ENCODE measurements at regions not wholly inside any gene's neighbourhood (a gene's known extent, or its start where the extent isn't known, plus 50 kb on each side); places are given as distances from the start of the nearest gene placed in this dataset.

- no peak overlapping the region for H3K4me3 Mint-ChIP-seq
- H3K36me3 Mint-ChIP-seq (ENCODE audit: low read depth): no peaks in the 10 kb centered on the region
- CTCF ChIA-PET: no interaction called here
- no peaks in the 10 kb centered on the region for H3K9me3 Mint-ChIP-seq
- DNase-seq: no peak
- peaks cover 5% of the 10 kb centered on the region for H3K27me3 Mint-ChIP-seq
- H3K27ac Mint-ChIP-seq: no peak overlapping the region
- H3K4me1 Mint-ChIP-seq: no peaks in the 10 kb centered on the region
- POLR2A ChIA-PET: no interaction called here
Observed at GRCh38 chr13:44158881-44159632, 214.6 kb upstream of the SERP2 start.

DNA sequence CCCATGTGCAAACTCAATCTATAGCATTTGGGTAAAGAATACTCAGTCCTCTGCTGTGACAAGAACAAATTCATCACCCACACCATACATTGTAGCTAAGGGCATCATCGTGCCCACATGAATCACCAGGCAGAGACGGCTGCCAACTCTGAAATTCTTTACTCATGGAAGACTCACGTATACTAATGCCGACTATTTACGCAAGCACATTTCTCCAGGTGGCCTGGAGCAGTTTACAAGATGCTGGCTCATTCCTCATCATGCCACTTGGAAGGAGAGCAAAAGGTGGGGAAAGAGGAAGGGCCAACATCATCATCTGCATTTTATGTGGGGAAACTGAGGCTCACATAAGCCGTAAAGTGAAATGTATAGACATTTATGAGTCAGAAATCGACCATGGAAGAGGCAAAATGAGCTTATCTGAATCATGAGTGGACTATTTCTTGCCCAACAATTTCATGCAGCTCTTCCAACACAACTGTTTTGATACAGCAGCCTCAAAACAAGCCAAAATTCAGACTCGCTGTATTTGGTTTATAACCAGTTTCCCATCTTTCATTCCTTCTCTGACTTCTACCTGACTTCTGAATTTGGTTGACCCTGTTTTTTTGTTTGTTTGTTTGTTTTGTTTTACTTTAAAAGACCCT is 213.9 kb upstream of the SERP2 start:
- H3K27ac Mint-ChIP-seq: no peak overlapping the region
- no peak overlapping the region for H3K4me3 Mint-ChIP-seq
- no peaks in the 10 kb centered on the region for H3K36me3 Mint-ChIP-seq (ENCODE audit: low read depth)
- peaks cover 5% of the 10 kb centered on the region for H3K27me3 Mint-ChIP-seq
- H3K4me1 Mint-ChIP-seq: no peaks in the 10 kb centered on the region
- DNase-seq: no peak
- POLR2A ChIA-PET: no interaction called here
- no peaks in the 10 kb centered on the region for H3K9me3 Mint-ChIP-seq
- CTCF ChIA-PET: no interaction called here

DNA sequence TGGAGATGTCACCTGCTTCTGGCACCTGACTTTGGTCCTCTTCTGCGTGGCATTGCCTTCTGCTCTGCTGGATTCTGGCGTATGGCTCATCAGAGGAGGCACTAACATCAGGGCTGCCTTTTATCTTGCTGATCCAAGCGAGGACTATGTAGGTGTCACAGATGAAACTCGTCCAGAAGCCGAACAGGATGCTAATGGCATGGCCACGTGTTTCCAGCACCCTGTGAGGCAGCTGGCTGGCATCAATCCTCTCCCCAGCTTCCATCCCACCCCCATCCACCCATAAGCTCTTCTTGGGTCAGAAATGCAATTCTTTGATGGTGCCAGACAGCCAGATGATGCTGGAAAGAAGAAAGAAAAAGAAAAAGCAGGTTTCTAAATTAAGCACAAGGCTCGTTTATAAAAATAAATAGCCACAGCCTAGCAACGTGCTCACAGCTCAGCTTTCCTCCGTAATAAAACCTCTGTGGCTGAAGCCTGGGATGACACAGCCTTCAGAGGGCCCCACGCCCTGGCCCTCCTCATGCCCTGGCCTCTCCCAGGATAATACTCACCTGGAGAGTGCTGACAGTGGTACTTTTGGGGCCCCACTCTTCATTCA is 212.9 kb upstream of the SERP2 start:
- H3K27me3 Mint-ChIP-seq: peaks cover 3% of the 10 kb centered on the region
- DNase-seq: no peak
- no peak overlapping the region for H3K27ac Mint-ChIP-seq
- H3K4me1 Mint-ChIP-seq: no peaks in the 10 kb centered on the region
- no peaks in the 10 kb centered on the region for H3K9me3 Mint-ChIP-seq
- ChIA-PET POLR2A (interaction anchor here (0.5 kb wide), 1 partner anchor 176 kb away, joined by 3 read pairs; no protein-coding TSS in a partner anchor), CTCF (no interaction called here)
- no peaks in the 10 kb centered on the region for H3K36me3 Mint-ChIP-seq (ENCODE audit: low read depth)
- no peak overlapping the region for H3K4me3 Mint-ChIP-seq

DNA sequence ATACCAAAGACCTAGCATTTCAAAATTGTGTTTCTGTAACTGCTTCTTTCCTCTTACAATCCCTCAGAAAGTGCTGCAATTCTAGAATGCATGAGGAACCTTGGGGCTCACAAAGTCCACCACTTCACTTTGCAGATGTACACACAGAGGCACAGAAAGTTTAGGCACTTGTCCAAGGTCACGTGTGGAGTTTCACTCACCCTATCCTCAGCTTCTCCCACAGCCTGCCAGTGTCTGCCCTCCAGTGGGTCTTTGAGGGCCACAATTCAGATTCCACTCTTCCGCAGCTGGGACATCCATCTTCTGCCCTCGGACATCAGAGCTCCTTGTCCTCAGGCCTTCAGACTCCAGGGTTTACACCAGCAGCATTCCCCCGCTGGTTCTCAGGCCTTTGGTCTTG is 210.5 kb upstream of the SERP2 start:
- Mint-ChIP-seq H3K4me1 (no peaks in the 10 kb centered on the region), H3K4me3 (no peak overlapping the region), H3K27ac (no peak overlapping the region), H3K27me3 (peaks cover 8% of the 10 kb centered on the region), H3K36me3 (ENCODE audit: low read depth) (no peaks in the 10 kb centered on the region), H3K9me3 (no peaks in the 10 kb centered on the region)
- DNase-seq: no peak
- ChIA-PET POLR2A (interaction anchor here (0.6 kb wide), 1 partner anchor 70 kb away, joined by 3 read pairs; no protein-coding TSS in a partner anchor), CTCF (no interaction called here)

DNA sequence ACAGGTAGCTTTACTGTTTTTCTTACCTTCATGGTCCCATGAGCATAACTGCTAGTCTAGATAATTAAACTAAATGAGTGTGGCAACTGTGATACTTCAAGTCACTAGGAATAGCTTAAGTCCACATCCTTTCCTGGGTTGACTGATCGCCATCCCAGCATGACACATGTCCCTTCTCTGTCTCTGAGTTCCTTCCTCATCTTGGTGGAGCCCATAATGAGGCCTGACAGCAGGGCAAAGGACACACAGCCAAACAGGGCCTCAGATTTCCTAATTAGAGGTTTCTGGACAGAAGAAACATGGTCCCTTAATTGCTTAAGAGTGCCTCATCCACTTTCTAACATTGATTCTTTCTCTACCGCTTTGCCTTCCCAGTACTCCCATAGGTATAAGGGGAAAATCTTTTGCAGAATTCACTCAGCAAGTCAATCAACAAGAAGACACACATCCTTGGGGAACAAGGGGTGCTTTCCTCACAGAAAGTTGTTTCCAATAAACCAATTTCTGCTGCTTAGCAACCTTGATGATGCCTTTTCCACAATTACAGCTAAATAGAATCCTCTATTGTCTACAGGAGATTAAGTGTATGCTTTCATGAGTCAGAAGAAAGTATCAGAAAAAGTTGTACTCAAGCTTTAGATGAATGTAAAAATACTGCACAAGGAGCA is 208.3 kb upstream of the SERP2 start:
- no peak overlapping the region for H3K4me3 Mint-ChIP-seq
- no peak for DNase-seq
- ChIA-PET POLR2A (no interaction called here), CTCF (no interaction called here)
- H3K9me3 Mint-ChIP-seq: no peaks in the 10 kb centered on the region
- peaks cover 16% of the 10 kb centered on the region for H3K27me3 Mint-ChIP-seq
- no peaks in the 10 kb centered on the region for H3K4me1 Mint-ChIP-seq
- H3K36me3 Mint-ChIP-seq (ENCODE audit: low read depth): no peaks in the 10 kb centered on the region
- H3K27ac Mint-ChIP-seq: no peak overlapping the region

- ChIA-PET CTCF (no interaction called here), POLR2A (no interaction called here)
- H3K27ac Mint-ChIP-seq: no peak overlapping the region
- H3K27me3 Mint-ChIP-seq: peaks cover 19% of the 10 kb centered on the region
- H3K9me3 Mint-ChIP-seq: no peaks in the 10 kb centered on the region
- H3K36me3 Mint-ChIP-seq (ENCODE audit: low read depth): no peaks in the 10 kb centered on the region
- no peaks in the 10 kb centered on the region for H3K4me1 Mint-ChIP-seq
- DNase-seq: no peak
- no peak overlapping the region for H3K4me3 Mint-ChIP-seq
Observed at GRCh38 chr13:44165889-44166496, 207.6 kb upstream of the SERP2 start.

GRCh38 chr13:44169018-44169911 is 204.4 kb upstream of the SERP2 start:
- Mint-ChIP-seq H3K4me1 (no peaks in the 10 kb centered on the region), H3K4me3 (no peak overlapping the region), H3K27me3 (peaks cover 21% of the 10 kb centered on the region), H3K9me3 (no peaks in the 10 kb centered on the region), H3K36me3 (ENCODE audit: low read depth) (no peaks in the 10 kb centered on the region), H3K27ac (no peak overlapping the region)
- DNase-seq: no peak
- ChIA-PET CTCF (no interaction called here), POLR2A (no interaction called here)

DNA sequence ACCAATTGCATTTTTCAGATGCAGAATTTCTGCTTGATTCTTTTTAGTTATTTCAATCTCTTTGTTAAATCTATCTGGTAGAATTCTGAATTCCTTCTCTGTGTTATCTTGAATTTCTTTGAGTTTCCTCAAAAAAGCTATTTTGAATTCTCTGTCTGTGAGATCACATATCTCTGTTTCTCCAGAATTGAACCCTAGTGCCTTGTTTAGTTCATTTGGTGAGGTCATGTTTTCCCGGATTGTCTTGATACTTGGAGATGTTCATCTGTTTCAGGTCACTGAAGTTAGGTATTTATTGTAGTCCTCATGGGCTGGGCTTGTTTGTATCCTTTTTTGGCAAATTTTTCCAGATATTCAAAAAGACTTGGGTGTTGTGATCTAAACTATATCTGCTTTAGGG is 202.9 kb upstream of the SERP2 start:
- DNase-seq: no peak
- Mint-ChIP-seq H3K36me3 (ENCODE audit: low read depth) (no peaks in the 10 kb centered on the region), H3K27ac (no peak overlapping the region), H3K9me3 (no peaks in the 10 kb centered on the region), H3K27me3 (peaks cover 23% of the 10 kb centered on the region), H3K4me1 (no peaks in the 10 kb centered on the region), H3K4me3 (no peak overlapping the region)
- ChIA-PET CTCF (no interaction called here), POLR2A (no interaction called here)

GRCh38 chr13:44171156-44171555 is 202.5 kb upstream of the SERP2 start:
- Mint-ChIP-seq H3K4me3 (no peak overlapping the region), H3K36me3 (ENCODE audit: low read depth) (no peaks in the 10 kb centered on the region), H3K4me1 (no peaks in the 10 kb centered on the region), H3K9me3 (no peaks in the 10 kb centered on the region), H3K27ac (no peak overlapping the region), H3K27me3 (peaks cover 22% of the 10 kb centered on the region)
- DNase-seq: no peak
- CTCF ChIA-PET: no interaction called here
- POLR2A ChIA-PET: no interaction called here

- Mint-ChIP-seq H3K4me3 (no peak overlapping the region), H3K36me3 (ENCODE audit: low read depth) (no peaks in the 10 kb centered on the region), H3K4me1 (no peaks in the 10 kb centered on the region), H3K27ac (no peak overlapping the region), H3K9me3 (no peaks in the 10 kb centered on the region), H3K27me3 (peaks cover 22% of the 10 kb centered on the region)
- ChIA-PET POLR2A (no interaction called here), CTCF (no interaction called here)
- DNase-seq: no peak
Observed at GRCh38 chr13:44171861-44172260, 201.8 kb upstream of the SERP2 start.

DNA sequence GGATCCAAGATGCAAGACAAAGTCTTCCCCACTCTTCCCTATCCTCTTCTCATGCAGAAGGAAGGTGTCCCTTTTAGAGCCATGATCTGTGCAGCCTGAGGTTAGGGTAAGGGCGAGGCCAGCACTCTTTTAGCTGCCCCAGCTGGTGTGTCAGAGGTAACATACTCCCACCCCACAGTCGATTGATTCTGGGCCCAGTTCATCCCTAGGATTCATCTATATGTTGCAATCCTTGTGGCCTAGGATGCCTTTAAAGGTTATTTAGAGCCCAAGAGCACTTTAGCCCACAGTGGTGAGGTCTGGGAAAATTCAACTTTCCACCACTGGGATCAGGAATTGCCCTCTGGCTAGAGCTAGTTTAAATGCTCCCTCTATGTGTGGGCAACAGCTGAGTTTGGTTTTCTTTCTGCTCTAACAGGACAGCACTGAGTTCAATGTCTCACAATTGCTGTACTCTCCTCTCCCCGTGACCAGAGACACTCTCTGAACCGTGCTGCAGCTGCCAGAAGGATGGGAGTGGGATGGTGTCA is 201.3 kb upstream of the SERP2 start:
- Mint-ChIP-seq H3K4me1 (no peaks in the 10 kb centered on the region), H3K27me3 (peaks cover 22% of the 10 kb centered on the region), H3K27ac (no peak overlapping the region), H3K36me3 (ENCODE audit: low read depth) (no peaks in the 10 kb centered on the region), H3K9me3 (no peaks in the 10 kb centered on the region), H3K4me3 (no peak overlapping the region)
- POLR2A ChIA-PET: no interaction called here
- CTCF ChIA-PET: no interaction called here
- no peak for DNase-seq

GRCh38 chr13:44174769-44175425 is 198.7 kb upstream of the SERP2 start:
- Mint-ChIP-seq H3K4me1 (no peaks in the 10 kb centered on the region), H3K27me3 (peaks cover 12% of the 10 kb centered on the region), H3K36me3 (ENCODE audit: low read depth) (no peaks in the 10 kb centered on the region), H3K4me3 (no peak overlapping the region), H3K27ac (no peak overlapping the region), H3K9me3 (no peaks in the 10 kb centered on the region)
- CTCF ChIA-PET: no interaction called here
- POLR2A ChIA-PET: no interaction called here
- DNase-seq: no peak

All from activated CD4-positive, alpha-beta memory T cell treated with anti-CD3 and anti-CD28 coated beads, Interleukin-2, amount 10 ng/mL, durations not matched to agents 7 days and 5 days (primary cell).